ACC112 (cell line): ENCODE measurements at regions not wholly inside any gene's neighbourhood (a gene's known extent, or its start where the extent isn't known, plus 50 kb on each side); places are given as distances from the start of the nearest gene placed in this dataset.
"Not testable (repeated sequence)": the region's sequence is repeated elsewhere in the genome, so short reads cannot be mapped to it uniquely, and the experiment has no call there.

Experiments used
- H2AFZ ChIP-seq: fragments of 200-600 bp; sonication (generic); one replicate; pipeline ENCODE4 v1.6.0; 2017; ENCODE audit warnings: antibody characterized with exemption, low read length; ENCODE audit not compliant: unreplicated experiment
- H3K27ac ChIP-seq: fragments of 200-600 bp; sonication (generic); 2 replicates; pipeline ENCODE4 v1.5.1; 2014; ENCODE audit warnings: low read depth, mild to moderate bottlenecking, antibody characterized with exemption, low read length, moderate library complexity
- H3K27me3 ChIP-seq: fragments of 200-600 bp; sonication (generic); 2 replicates; pipeline ENCODE4 v1.6.1; 2014; ENCODE audit warnings: mild to moderate bottlenecking, antibody characterized with exemption, low read length, moderate library complexity, mixed read lengths; ENCODE audit not compliant: insufficient read depth
- H3K36me3 ChIP-seq: fragments of 200-600 bp; sonication (generic); 2 replicates; pipeline ENCODE4 v1.6.1; 2016; ENCODE audit warnings: mild to moderate bottlenecking, antibody characterized with exemption, low read length, moderate library complexity, mixed read lengths; ENCODE audit not compliant: insufficient read depth
- H3K4me1 ChIP-seq: fragments of 200-600 bp; sonication (generic); one replicate; pipeline ENCODE4 v1.6.1; 2016; ENCODE audit warnings: low read length, mixed read lengths; ENCODE audit not compliant: insufficient read depth, unreplicated experiment, control insufficient read depth
- H3K4me3 ChIP-seq: fragments of 200-600 bp; sonication (generic); 2 replicates; pipeline ENCODE4 v1.5.1; 2014; ENCODE audit warnings: mild to moderate bottlenecking, low read depth, low read length
- H3K79me2 ChIP-seq: fragments of 200-600 bp; sonication (generic); one replicate; pipeline ENCODE4 v1.6.0; 2016; ENCODE audit warnings: low read length; ENCODE audit not compliant: control insufficient read depth, unreplicated experiment, insufficient read depth

DNA sequence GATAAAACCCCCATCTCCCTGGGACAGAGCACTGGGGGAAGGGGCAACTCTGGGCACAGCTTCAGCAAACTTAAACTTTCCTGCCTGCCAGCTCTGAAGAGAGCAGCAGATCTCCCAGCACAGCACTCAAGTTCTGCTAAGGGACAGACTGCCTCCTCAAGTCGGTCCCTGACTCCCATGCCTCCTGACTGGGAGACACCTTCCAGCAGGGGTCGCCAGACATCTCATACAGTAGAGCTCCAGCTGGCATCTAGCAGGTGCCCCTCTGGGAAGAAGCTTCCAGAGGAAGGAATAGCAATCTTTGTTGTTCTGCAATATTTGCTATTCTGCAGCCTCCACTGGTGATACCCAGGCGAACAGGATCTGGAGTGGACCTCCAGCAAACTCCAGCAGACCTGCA is 194.7 kb downstream of the RFPL4B start:
- H3K36me3 ChIP-seq, H3K4me3 ChIP-seq, H2AFZ ChIP-seq, H3K79me2 ChIP-seq, H3K4me1 ChIP-seq, H3K27ac ChIP-seq, H3K27me3 ChIP-seq: not testable (repeated sequence)

DNA sequence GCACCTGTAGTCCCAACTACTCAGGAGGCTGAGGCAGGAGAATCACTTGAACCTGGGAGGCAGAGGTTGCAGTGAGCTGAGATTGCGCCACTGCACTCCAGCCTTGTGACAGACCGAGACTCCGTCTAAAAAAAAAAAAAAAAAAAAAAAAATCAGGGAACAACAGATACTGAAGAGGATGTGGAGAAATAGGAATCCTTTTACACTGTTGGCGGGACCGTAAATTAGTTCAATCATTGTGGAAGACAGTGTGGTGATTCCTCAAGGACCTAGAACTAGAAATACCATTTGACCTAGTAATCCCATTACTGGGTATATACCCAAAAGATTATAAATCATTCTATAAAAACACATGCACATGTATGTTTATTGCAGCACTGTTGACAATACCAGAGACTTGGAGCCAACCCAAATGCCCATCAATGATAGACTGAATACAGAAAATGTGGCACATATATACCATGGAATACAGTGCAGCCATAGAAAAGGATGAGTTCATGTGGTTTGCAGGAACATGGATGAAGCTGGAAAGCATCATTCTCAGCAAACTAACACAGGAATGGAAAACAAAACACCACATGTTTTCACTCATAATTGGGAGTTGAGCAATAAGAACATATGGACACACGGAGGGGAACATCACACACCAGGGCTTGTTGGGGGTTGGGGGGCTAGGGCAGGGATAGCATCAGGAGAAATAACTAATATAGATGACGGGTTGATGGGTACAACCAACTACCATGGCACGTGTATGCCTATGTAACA is 200.4 kb downstream of the RFPL4B start:
- H2AFZ ChIP-seq: not testable (repeated sequence)

DNA sequence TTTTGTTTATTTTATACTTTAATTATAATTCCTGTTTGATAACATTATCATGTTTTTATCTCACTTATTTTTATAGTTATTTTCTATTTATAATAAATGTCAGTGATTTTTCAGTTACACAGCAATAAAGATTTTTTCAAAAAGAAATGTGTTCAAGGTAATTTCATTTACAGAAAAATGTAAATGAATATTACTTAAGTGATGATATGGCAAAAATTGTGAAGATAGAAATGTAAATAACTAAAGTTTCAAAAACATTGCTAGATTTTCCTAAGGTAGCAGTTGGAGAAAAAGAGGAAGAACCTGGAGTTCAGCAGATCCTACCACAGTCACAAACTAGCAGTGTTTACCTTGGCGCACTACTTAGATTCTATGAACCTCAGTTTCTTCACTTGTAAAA is 202.6 kb downstream of the RFPL4B start:
- Histone ChIP-seq H3K4me3 (no peak overlapping the region), H3K27me3 (no peaks in the 10 kb centered on the region), H3K27ac (no peak overlapping the region), H3K36me3 (no peaks in the 10 kb centered on the region), H2AFZ (no peak overlapping the region), H3K79me2 (no peaks in the 10 kb centered on the region), H3K4me1 (no peaks in the 10 kb centered on the region)

More for the DNA sequence above, 200.4 kb downstream of the RFPL4B start:
- H3K27ac ChIP-seq, H3K36me3 ChIP-seq, H3K79me2 ChIP-seq, H3K27me3 ChIP-seq, H3K4me3 ChIP-seq, H3K4me1 ChIP-seq: not testable (repeated sequence)

DNA sequence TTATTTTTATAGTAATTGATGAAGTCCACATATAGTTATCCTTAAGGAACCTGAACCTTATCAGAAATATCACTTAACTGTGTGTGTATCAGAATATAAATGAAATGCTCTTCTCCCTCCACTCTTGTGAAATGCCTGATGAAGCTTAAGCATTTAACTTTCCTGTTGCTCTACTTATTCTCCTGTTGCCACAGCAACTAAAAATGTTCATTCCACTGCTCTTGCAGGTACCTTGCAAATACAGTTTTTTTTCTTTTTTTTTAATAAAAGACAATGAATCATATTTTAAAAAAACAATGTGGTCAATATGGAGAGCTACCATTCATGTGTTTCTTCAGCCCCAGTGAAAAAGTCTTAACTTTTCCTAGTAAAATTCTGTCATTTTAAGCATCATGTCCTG is 210.3 kb downstream of the RFPL4B start:
- Histone ChIP-seq H3K4me1 (peaks cover 2% of the 10 kb centered on the region), H3K79me2 (no peaks in the 10 kb centered on the region), H3K27ac (no peak overlapping the region), H3K36me3 (no peaks in the 10 kb centered on the region), H2AFZ (no peak overlapping the region), H3K27me3 (no peaks in the 10 kb centered on the region), H3K4me3 (no peak overlapping the region)

DNA sequence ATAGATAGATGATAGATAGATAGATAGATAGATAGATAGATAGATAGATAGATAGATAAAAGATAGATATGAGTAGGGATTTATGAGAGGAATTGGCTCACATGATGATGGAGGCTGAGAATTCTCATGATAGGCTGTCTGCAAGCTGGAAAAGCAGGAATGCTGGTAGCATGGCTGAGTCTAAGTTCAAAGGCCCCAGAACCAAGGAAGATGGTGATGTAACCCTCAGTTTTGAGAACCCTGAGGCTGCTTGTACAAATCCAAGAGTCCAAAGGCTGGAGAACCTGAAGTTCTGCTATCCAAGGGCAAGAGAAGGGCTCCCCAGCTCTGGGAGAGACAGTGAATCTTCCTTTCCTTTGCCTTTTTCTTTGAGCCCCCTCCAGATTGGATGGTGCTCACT is 210.8 kb downstream of the RFPL4B start:
- H3K27me3 ChIP-seq: no peaks in the 10 kb centered on the region
- H3K4me3 ChIP-seq: no peak overlapping the region
- no peaks in the 10 kb centered on the region for H3K79me2 ChIP-seq
- no peaks in the 10 kb centered on the region for H3K36me3 ChIP-seq
- no peak overlapping the region for H3K27ac ChIP-seq
- peaks cover 7% of the 10 kb centered on the region for H3K4me1 ChIP-seq
- H2AFZ ChIP-seq: no peak overlapping the region

DNA sequence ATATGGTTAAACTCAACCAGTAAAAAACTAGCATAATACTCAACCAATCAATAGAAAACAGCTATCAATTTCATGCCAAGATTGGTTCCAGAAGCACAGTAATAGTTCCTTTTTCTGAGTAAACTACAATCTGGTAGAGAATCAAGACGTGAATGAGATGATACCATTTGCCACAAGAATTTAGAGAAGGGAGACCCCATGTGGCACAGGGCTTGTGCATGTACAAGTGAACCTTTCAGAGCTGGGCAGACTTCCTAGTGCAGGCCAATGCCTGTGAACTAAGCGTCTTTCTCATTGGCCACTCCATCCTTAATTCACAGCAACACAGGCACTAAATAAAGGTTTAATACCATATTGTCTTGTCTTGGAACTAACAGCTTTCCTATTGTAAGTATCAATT is 213.5 kb downstream of the RFPL4B start:
- Histone ChIP-seq H3K79me2 (no peaks in the 10 kb centered on the region), H3K36me3 (no peaks in the 10 kb centered on the region), H3K4me1 (peaks cover 15% of the 10 kb centered on the region), H3K4me3 (no peak overlapping the region), H3K27me3 (no peaks in the 10 kb centered on the region), H3K27ac (no peak overlapping the region), H2AFZ (no peak overlapping the region)

DNA sequence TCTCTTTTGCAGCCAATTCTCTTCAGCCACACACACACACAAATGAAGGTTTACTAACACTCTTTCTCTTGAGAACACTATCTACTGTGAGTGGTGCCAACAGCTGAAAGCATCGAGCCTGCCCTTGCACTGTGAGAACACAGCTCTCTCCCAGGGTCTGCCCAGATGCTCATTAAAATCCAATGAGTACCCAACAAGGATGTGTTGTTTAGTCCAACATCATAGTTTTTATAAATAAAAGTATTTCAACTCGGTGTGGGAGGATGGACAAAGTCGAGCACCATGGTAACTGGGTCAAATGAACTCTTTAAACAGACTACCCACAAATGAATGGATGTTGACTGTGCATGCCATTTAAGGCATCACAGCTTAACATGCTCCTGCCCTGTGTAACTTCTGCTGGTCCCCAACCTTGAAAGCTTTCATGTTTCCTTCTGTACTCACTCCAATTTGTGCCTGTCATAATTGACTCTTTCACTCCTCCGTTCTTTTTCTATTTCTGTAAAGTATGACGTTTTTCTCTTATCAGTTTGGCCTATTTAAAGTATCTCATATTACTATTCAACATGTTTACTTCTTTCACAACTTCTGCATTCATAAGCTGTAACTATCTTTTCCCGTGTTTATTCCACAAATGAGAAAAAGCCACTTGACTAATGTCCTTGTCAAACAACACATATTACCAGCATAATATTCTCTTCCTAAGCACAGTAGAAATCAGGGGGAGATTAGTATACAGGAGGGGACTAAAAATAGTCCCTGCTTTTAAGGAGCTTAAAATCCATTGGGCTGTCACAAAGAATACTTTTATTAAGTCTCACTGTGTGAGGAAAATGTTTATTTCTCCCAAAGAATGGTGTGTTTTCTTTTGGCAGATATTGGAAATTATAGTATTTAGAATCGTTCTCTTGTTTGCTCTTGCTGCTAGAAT is 215.4 kb downstream of the RFPL4B start:
- Histone ChIP-seq H3K4me3 (no peak overlapping the region), H3K79me2 (no peaks in the 10 kb centered on the region), H3K4me1 (peaks cover 15% of the 10 kb centered on the region), H3K27me3 (no peaks in the 10 kb centered on the region), H3K36me3 (no peaks in the 10 kb centered on the region), H3K27ac (no peak overlapping the region), H2AFZ (no peak overlapping the region)

DNA sequence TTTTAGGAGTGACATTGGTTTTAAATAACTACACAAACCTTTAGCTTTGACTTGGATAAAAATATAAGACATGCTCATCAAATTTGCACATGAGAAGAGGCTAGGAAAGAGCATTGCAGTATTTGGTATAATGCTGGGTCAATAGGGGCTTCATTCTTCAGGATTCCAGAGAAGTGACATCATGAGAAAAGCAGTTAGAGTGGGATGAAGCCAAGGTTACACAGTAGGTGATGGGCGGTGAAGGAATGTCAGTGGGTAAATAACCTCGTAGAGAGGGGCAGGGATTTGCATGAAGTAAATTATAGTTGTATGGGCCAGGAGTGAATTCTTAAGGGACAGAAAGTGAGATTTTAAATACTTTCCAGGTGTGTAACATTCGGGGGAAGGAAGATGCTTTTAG is 216.2 kb downstream of the RFPL4B start:
- no peak overlapping the region for H2AFZ ChIP-seq
- no peaks in the 10 kb centered on the region for H3K79me2 ChIP-seq
- no peaks in the 10 kb centered on the region for H3K27me3 ChIP-seq
- H3K36me3 ChIP-seq: no peaks in the 10 kb centered on the region
- peaks cover 15% of the 10 kb centered on the region for H3K4me1 ChIP-seq
- H3K4me3 ChIP-seq: no peak overlapping the region
- H3K27ac ChIP-seq: no peak overlapping the region

DNA sequence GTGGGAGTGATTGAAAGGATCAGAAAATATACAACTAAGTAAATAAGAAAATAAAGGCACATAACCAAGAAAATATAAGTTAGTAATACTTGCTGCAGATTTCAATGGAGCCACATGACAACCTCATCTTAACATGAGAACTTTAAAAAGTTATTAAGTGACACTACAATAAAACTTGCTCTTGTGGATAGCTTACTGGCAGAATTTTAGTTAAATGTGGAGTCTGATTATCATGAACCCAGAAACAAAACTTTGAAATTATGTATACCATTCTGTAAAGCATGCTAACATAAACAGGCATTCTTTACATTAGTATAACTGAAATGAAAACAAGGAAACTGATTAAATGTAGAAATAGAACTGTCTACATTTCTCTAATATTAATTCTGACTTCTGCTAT is 220.9 kb downstream of the RFPL4B start:
- no peak overlapping the region for H2AFZ ChIP-seq
- no peaks in the 10 kb centered on the region for H3K36me3 ChIP-seq
- no peaks in the 10 kb centered on the region for H3K27me3 ChIP-seq
- no peaks in the 10 kb centered on the region for H3K79me2 ChIP-seq
- no peak overlapping the region for H3K27ac ChIP-seq
- H3K4me1 ChIP-seq: peaks cover 23% of the 10 kb centered on the region
- H3K4me3 ChIP-seq: no peak overlapping the region

DNA sequence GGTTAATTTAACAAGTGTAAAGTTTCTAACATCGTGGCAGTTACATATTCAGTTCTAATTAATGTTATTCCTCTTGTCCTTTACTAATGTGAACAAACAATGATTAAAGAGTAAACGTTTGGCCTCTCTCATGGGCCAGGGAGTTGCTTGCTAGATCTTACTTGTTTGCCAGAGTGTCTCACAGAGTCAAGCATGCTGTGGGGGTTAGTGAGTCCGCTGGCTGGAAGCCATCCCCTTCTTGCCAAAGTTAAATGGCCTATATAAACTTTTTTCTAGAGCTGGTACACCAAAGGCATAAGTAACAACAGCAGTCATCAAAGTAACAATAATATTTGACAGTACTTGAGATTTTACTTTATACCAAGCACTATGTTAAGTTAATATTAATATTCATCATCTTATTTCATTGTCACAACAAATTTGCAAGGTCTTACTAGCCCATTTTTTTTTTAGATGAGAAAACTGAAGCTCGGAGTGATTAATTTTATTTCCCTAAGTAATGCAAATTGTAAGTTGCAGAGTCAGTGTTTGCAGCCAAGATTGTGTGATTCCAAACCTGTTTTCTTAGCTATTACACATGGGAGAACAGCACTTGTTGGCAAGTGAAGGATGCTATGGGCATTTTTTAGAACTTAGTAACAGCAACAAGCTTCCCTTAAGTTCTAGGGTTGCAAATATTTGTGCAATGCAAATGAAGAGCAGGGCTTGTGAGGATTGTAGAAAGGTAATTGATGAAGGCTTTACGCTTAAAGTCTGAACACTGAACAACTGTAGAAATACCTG is 224.5 kb downstream of the RFPL4B start:
- Histone ChIP-seq H3K79me2 (no peaks in the 10 kb centered on the region), H3K36me3 (no peaks in the 10 kb centered on the region), H3K4me1 (peaks cover 16% of the 10 kb centered on the region), H2AFZ (peak overlapping the region; percentile 37), H3K27me3 (no peaks in the 10 kb centered on the region), H3K4me3 (no peak overlapping the region), H3K27ac (peak overlapping the region; percentile 58)
